HL-60/S4 (cell line): ENCODE measurements at regions not wholly inside any gene's neighbourhood (a gene's known extent, or its start where the extent isn't known, plus 50 kb on each side); places are given as distances from the start of the nearest gene placed in this dataset.

Source experiments
- in situ Hi-C: fragments of 300-500 bp; cut with MboI; formaldehyde crosslinking; loops from 2 replicates; pipeline ENCODE4 v1.14.3; 2022; ENCODE audit warnings: low sequenced_read_pairs

- in situ Hi-C loops: no loop called here
These were observed 73.8 kb downstream of the CBLN2 start for GRCh38 chr18:72470391-72470790.

GRCh38 chr18:72468021-72468710 is 76.0 kb downstream of the CBLN2 start:
- in situ Hi-C loops: no loop called here

- in situ Hi-C loops: no loop called here
These were observed 83.9 kb downstream of the CBLN2 start for GRCh38 chr18:72460210-72460680.

- in situ Hi-C loops: no loop called here
These were observed 85.9 kb downstream of the CBLN2 start for GRCh38 chr18:72458271-72458670.

- in situ Hi-C loops: no loop called here
These were observed 87.3 kb downstream of the CBLN2 start for GRCh38 chr18:72456802-72457201.

GRCh38 chr18:72452328-72452727 is 91.8 kb downstream of the CBLN2 start:
- in situ Hi-C loops: no loop called here

- in situ Hi-C loops: no loop called here
These were observed 99.4 kb downstream of the CBLN2 start for GRCh38 chr18:72444798-72445155.

- in situ Hi-C loops: no loop called here
These were observed 99.9 kb downstream of the CBLN2 start for GRCh38 chr18:72444111-72444797.

GRCh38 chr18:72436401-72436800 is 107.7 kb downstream of the CBLN2 start:
- in situ Hi-C loops: no loop called here

- in situ Hi-C loops: no loop called here
These were observed 110.4 kb downstream of the CBLN2 start for GRCh38 chr18:72433756-72434155.

GRCh38 chr18:72427721-72428120 is 116.4 kb downstream of the CBLN2 start:
- in situ Hi-C loops: no loop called here

GRCh38 chr18:72419914-72420313 is 124.2 kb downstream of the CBLN2 start:
- in situ Hi-C loops: no loop called here

GRCh38 chr18:72412927-72413326 is 131.2 kb downstream of the CBLN2 start:
- in situ Hi-C loops: no loop called here

GRCh38 chr18:72411261-72411660 is 132.9 kb downstream of the CBLN2 start:
- in situ Hi-C loops: no loop called here

- in situ Hi-C loops: no loop called here
These were observed 133.7 kb downstream of the CBLN2 start for GRCh38 chr18:72410399-72410798.

- in situ Hi-C loops: no loop called here
These were observed 134.2 kb downstream of the CBLN2 start for GRCh38 chr18:72409903-72410302.

- in situ Hi-C loops: no loop called here
These were observed 137.1 kb downstream of the CBLN2 start for GRCh38 chr18:72407048-72407447.

- in situ Hi-C loops: no loop called here
These were observed 152.2 kb downstream of the CBLN2 start for GRCh38 chr18:72391951-72392350.

GRCh38 chr18:72391427-72391826 is 152.7 kb downstream of the CBLN2 start:
- in situ Hi-C loops: no loop called here

GRCh38 chr18:72378016-72378415 is 166.1 kb downstream of the CBLN2 start:
- in situ Hi-C loops: no loop called here

GRCh38 chr18:72376256-72376655 is 167.9 kb downstream of the CBLN2 start:
- in situ Hi-C loops: no loop called here

- in situ Hi-C loops: no loop called here
These were observed 168.5 kb downstream of the CBLN2 start for GRCh38 chr18:72375618-72376017.

- in situ Hi-C loops: no loop called here
These were observed 172.1 kb downstream of the CBLN2 start for GRCh38 chr18:72372076-72372475.
